HG03039 (cell line): ENCODE measurements at regions not wholly inside any gene's neighbourhood (a gene's known extent, or its start where the extent isn't known, plus 50 kb on each side); places are given as distances from the start of the nearest gene placed in this dataset.
A peak's percentile ranks its signal among the peaks of the same experiment; 100 is the strongest.

ENCODE experiments used
- ATAC-seq: cut with Tn5 transposase; IDR thresholded peaks from one replicate; pipeline ENCODE4 v1.9.1; 2021; ENCODE audit warnings: mild to moderate bottlenecking, moderate library complexity; ENCODE audit not compliant: unreplicated experiment

- no peak for ATAC-seq
These were observed 134.6 kb downstream of the INSIG2 start for GRCh38 chr2:118222672-118223421.

- ATAC-seq, result no peak
These were observed 134.0 kb downstream of the INSIG2 start for GRCh38 chr2:118222273-118222594.

GRCh38 chr2:118221536-118222272 lies 133.4 kb downstream of the INSIG2 start:
- peak; percentile 50 for ATAC-seq

GRCh38 chr2:118219611-118220010 lies 131.3 kb downstream of the INSIG2 start:
- no peak for ATAC-seq

GRCh38 chr2:118216224-118216623 lies 128.0 kb downstream of the INSIG2 start:
- ATAC-seq, result no peak

GRCh38 chr2:118209727-118210126 lies 121.5 kb downstream of the INSIG2 start:
- ATAC-seq, result no peak

GRCh38 chr2:118207889-118208288 lies 119.6 kb downstream of the INSIG2 start:
- no peak for ATAC-seq

- ATAC-seq, result peak; percentile 86
These were observed 114.5 kb downstream of the INSIG2 start for GRCh38 chr2:118202707-118203303.

- ATAC-seq, result no peak
These were observed 110.0 kb downstream of the INSIG2 start for GRCh38 chr2:118198268-118198667.

- ATAC-seq, result no peak
These were observed 108.9 kb downstream of the INSIG2 start for GRCh38 chr2:118197011-118197675.

- ATAC-seq, result no peak
These were observed 102.2 kb downstream of the INSIG2 start for GRCh38 chr2:118190474-118190873.

GRCh38 chr2:118186858-118187254 lies 98.6 kb downstream of the INSIG2 start:
- ATAC-seq, result no peak

GRCh38 chr2:118186110-118186857 lies 98.0 kb downstream of the INSIG2 start:
- ATAC-seq, result peak; percentile 84

GRCh38 chr2:118185210-118186109 lies 97.2 kb downstream of the INSIG2 start:
- ATAC-seq, result peak; percentile 66

- no peak for ATAC-seq
These were observed 95.1 kb downstream of the INSIG2 start for GRCh38 chr2:118183381-118183780.

- ATAC-seq, result no peak
These were observed 91.2 kb downstream of the INSIG2 start for GRCh38 chr2:118179445-118179844.

GRCh38 chr2:118177884-118178283 lies 89.6 kb downstream of the INSIG2 start:
- ATAC-seq, result no peak

GRCh38 chr2:118177318-118177717 lies 89.0 kb downstream of the INSIG2 start:
- ATAC-seq, result no peak

GRCh38 chr2:118176601-118177000 lies 88.3 kb downstream of the INSIG2 start:
- ATAC-seq, result no peak

- ATAC-seq, result no peak
These were observed 83.3 kb downstream of the INSIG2 start for GRCh38 chr2:118171546-118171945.
